HG02884 (cell line): ENCODE measurements at regions not wholly inside any gene's neighbourhood (a gene's known extent, or its start where the extent isn't known, plus 50 kb on each side); places are given as distances from the start of the nearest gene placed in this dataset.
"Not testable (repeated sequence)": the region's sequence is repeated elsewhere in the genome, so short reads cannot be mapped to it uniquely, and the experiment has no call there.

Experiments used
- ATAC-seq: cut with Tn5 transposase; IDR thresholded peaks from one replicate; pipeline ENCODE4 v1.9.1; 2021; ENCODE audit warnings: mild to moderate bottlenecking, moderate library complexity; ENCODE audit not compliant: unreplicated experiment

DNA sequence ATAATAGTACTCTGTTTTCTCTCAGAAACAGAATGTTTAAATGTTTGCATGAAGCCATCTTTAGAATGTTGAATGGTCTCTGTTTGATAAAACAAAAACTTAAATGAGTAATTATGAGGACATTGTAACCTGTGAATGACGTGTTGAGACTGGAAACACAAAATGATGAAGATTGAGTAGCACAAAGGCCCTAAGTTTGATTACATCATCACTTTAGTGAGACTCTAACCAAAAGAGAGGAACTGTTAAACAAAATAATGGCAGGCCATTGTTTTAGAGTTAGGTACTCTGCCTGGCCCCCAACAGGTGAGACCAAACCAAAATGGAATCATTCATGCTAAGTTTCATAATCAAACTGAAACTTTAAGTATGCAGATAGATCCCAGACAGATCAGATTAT is 1561.7 kb upstream of the SLC39A10 start:
- no peak for ATAC-seq

DNA sequence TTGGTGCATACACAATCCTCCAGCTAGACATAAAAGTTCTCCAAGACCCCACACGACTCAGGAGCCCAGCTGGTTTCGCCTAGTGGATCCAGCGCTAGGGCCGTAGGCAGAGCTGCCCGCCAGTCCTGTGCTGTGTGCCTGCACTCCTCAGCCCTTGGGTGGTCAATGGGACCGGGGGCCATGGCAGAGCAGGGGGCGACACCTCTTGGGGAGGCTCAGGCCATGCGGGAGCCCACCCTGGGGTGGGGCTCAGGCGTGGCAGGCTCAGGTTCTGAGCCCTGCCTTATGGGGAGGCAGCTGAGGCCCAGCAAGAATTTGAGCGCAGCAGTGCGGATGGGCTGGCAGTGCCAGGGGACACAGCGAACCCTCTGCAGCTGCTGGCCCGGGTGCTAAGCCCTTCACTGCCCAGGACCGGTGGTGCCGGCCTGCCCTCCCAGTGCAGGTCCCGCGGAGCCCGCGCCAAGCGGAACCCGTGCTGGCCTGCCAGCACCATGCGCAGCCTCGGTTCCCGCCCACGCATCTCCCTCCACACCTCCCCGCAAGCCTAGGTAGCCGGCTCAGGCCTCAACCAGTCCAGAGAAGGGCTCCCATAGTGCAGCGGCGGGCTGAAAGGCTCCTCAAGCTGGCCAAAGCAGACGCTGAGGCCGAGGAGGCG is 1566.6 kb upstream of the SLC39A10 start:
- no peak for ATAC-seq

DNA sequence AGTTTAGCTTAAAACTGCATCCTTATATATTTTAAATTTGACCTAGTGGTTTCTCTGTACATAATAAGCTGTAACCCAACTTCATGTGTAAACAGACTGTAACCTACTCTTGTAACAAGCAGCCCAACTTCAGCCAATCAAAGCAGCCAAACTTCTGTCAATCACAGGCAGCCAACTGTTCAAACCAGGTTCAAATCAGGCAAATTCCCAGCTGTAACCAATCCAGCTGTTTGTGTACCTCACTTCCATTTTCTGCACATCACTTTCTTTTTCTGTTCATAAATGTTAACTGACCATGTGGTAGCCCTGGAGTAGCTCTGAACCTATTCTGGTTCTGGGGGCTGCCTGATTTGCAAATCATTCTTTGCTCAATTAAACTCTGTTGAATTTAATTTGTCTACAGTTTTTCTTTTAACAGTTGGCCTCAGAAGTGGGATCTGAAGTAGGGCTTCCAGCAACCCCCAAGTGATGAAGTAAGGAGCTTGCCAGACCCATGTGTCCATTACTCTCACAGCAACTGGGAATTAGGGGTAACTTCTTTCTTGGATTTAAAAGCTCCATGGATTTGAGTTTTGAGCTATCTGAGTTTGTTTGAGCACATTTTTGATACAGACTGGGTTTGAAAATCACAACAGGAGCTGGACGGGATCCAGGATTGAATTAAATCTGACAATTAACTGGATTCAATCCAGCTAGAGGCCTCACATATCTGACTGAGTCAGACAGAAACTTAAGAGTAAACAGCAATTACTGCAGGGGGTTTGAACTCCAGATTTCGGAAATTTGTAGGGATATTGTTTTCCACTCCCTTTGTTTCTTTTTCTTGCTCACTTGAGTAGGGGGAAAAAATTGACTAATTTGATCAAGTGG is 1569.7 kb upstream of the SLC39A10 start:
- peak; percentile 51 for ATAC-seq

GRCh38 chr2:194086129-194086528 is 1570.9 kb upstream of the SLC39A10 start:
- ATAC-seq: peak; percentile 25

- no peak for ATAC-seq
These were observed 1577.0 kb upstream of the SLC39A10 start for GRCh38 chr2:194079989-194080388.

- ATAC-seq: no peak
These were observed 1579.7 kb upstream of the SLC39A10 start for GRCh38 chr2:194077366-194077765.

- ATAC-seq: no peak
These were observed 1594.6 kb upstream of the SLC39A10 start for GRCh38 chr2:194062401-194062800.

- no peak for ATAC-seq
These were observed 1596.8 kb upstream of the SLC39A10 start for GRCh38 chr2:194060269-194060668.

DNA sequence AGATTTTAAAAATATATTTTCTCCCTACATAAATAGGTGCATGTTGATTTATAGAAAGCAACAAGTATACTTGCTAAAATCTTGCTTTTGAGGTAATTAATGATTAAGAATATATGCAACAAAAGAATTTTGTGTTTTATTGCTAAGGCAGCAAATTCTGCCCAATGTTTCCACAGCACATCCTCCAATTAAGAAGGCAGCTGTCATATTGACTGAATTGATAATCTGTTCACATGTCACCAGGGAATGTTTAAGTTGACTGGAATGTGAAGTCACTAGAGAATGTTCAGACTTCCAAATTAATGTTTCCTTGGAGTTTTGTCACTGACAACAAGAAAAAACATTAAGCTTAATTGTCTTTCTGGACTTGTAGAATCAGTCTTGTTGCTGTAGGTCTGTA is 1602.7 kb upstream of the SLC39A10 start:
- no peak for ATAC-seq

DNA sequence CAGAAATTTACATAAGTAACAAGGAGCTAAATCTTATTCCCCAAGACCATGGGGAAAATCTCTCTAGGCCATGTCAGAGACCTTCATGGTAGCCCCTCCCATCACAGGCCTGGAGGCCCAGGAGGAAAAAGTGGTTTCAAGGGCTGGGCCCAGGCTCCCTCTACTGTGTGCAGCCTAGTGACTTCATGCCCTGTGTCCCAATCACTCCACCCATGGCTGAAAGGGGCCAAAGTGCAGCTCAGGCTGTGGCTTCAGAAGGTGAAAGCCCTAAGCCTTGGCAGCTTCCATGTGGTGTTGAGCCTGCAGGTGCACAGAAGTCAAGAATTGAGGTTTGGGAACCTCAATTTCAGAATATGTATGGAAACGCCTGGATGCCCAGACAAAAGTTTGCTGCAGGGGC is 1612.7 kb upstream of the SLC39A10 start:
- ATAC-seq: no peak

- not testable (repeated sequence) for ATAC-seq
These were observed 1635.9 kb upstream of the SLC39A10 start for GRCh38 chr2:194021130-194021529.

GRCh38 chr2:194020155-194020554 is 1636.9 kb upstream of the SLC39A10 start:
- ATAC-seq: no peak

DNA sequence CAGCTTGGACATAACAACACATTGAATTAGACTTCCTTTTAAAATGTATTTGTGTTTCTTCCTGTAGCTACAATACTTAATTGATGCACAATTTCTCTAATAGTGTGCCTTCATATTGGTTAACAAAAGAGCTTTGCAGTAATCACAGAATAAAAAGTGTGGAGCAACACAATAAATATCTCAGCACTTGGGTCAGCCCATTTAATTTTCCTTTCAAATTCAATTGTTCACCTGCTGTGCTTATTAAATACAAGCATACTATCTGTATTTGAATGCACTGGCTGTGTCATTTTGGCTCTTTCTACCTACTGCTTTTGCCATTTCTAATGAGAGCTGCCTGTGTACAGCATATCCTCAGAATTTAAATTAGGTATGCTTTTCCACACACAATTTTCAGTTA is 1641.3 kb upstream of the SLC39A10 start:
- no peak for ATAC-seq

- no peak for ATAC-seq
These were observed 1642.4 kb upstream of the SLC39A10 start for GRCh38 chr2:194014639-194015038.

- ATAC-seq: no peak
These were observed 1652.3 kb upstream of the SLC39A10 start for GRCh38 chr2:194004590-194005206.

DNA sequence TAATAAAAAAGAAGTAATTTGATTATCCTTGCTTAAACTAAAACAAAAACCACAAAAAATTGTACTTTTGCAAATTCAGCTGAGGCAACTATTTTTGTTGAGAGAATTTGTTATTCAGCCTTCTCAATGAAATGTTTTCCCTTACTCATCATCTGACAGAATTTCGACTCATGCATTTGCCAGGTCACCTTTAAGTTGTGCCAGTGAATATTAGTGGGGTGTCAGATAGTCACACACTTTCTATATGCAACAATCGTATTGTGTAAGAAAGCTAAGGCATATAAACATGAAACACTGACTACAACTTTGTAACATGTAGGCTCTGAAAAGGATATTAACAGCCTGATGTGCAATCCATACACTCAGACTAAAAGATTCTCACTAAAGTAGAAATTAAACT is 1653.1 kb upstream of the SLC39A10 start:
- ATAC-seq: no peak

GRCh38 chr2:194002699-194003368 is 1654.2 kb upstream of the SLC39A10 start:
- ATAC-seq: no peak

GRCh38 chr2:193990868-193991267 is 1666.2 kb upstream of the SLC39A10 start:
- no peak for ATAC-seq

- ATAC-seq: no peak
These were observed 1667.4 kb upstream of the SLC39A10 start for GRCh38 chr2:193989645-193990044.

GRCh38 chr2:193988784-193989183 is 1668.2 kb upstream of the SLC39A10 start:
- ATAC-seq: no peak

GRCh38 chr2:193985272-193985671 is 1671.8 kb upstream of the SLC39A10 start:
- no peak for ATAC-seq
